ENCODE measurements at regions not wholly inside any gene's neighbourhood (a gene's known extent, or its start where the extent isn't known, plus 50 kb on each side); places are given as distances from the start of the nearest gene placed in this dataset.

GRCh38 chr5:164357395-164358033 lies 852.1 kb downstream of the MAT2B start:
- no peak for TF ChIP-seq EZH2 (IDR thresholded peaks at IDR 0.05; ENCODE audit: borderline replicate concordance)
- TF ChIP-seq, protein P1, sequence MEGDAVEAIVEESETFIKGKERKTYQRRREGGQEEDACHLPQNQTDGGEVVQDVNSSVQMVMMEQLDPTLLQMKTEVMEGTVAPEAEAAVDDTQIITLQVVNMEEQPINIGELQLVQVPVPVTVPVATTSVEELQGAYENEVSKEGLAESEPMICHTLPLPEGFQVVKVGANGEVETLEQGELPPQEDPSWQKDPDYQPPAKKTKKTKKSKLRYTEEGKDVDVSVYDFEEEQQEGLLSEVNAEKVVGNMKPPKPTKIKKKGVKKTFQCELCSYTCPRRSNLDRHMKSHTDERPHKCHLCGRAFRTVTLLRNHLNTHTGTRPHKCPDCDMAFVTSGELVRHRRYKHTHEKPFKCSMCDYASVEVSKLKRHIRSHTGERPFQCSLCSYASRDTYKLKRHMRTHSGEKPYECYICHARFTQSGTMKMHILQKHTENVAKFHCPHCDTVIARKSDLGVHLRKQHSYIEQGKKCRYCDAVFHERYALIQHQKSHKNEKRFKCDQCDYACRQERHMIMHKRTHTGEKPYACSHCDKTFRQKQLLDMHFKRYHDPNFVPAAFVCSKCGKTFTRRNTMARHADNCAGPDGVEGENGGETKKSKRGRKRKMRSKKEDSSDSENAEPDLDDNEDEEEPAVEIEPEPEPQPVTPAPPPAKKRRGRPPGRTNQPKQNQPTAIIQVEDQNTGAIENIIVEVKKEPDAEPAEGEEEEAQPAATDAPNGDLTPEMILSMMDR (IDR thresholded peaks at IDR 0.05; ENCODE audit: poor library complexity): no peak
- no peak for TF ChIP-seq EZH2phosphoT487 (IDR thresholded peaks at IDR 0.05; ENCODE audit: low read depth, severe bottlenecking, unreplicated experiment)

Measured in hepatocyte (in vitro differentiated cells).